HG03280 (cell line): ENCODE measurements at regions not wholly inside any gene's neighbourhood (a gene's known extent, or its start where the extent isn't known, plus 50 kb on each side); places are given as distances from the start of the nearest gene placed in this dataset.

ENCODE experiments used
- ATAC-seq: cut with Tn5 transposase; IDR thresholded peaks from one replicate; pipeline ENCODE4 v1.9.1; 2021; ENCODE audit warnings: mild to moderate bottlenecking, moderate library complexity; ENCODE audit not compliant: unreplicated experiment

- no peak for ATAC-seq
These were observed 84.6 kb upstream of the DPYD start for GRCh38 chr1:98005326-98006010.

- ATAC-seq, result no peak
These were observed 82.6 kb upstream of the DPYD start for GRCh38 chr1:98003442-98003841.

- no peak for ATAC-seq
These were observed 81.5 kb upstream of the DPYD start for GRCh38 chr1:98002288-98002687.

- ATAC-seq, result no peak
These were observed 80.9 kb upstream of the DPYD start for GRCh38 chr1:98001764-98002163.

GRCh38 chr1:97999320-97999719 is 78.5 kb upstream of the DPYD start:
- no peak for ATAC-seq

GRCh38 chr1:97996880-97997279 is 76.0 kb upstream of the DPYD start:
- ATAC-seq, result no peak

GRCh38 chr1:97989094-97989680 is 68.4 kb upstream of the DPYD start:
- ATAC-seq, result no peak

GRCh38 chr1:97986041-97987005 is 65.5 kb upstream of the DPYD start:
- ATAC-seq, result no peak

GRCh38 chr1:97983126-97983525 is 62.3 kb upstream of the DPYD start:
- ATAC-seq, result no peak

GRCh38 chr1:97980530-97980929 is 59.7 kb upstream of the DPYD start:
- ATAC-seq, result no peak

GRCh38 chr1:97976801-97977200 is 56.0 kb upstream of the DPYD start:
- ATAC-seq, result no peak
